ELR (cell line): ENCODE measurements at regions not wholly inside any gene's neighbourhood (a gene's known extent, or its start where the extent isn't known, plus 50 kb on each side); places are given as distances from the start of the nearest gene placed in this dataset.

Source experiments
- DNase-seq: peaks from one replicate; pipeline ENCODE4 v3.0.0-alpha.2; 2015; ENCODE audit warnings: low read depth

DNA sequence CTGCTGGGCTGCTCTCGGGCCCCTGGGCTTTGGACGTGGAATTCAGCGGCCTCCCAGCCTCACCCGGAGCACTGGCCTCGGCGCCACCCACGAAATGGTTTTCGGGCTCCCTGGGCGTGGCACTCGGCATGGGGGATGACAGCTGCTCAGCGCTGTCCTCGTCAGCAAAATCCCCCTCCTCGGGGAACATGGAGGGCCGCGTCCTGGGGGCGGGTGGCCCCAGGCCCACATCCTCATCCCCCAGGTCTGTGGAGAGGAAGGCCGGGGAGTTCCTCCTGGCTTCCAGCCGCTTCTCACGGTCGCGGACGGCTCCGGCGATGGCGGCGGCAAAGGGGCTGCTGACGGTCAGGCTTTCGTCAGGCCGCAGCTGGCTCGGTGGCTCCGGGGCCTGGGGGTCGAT lies 88.4 kb downstream of the CTTN start:
- no peak for DNase-seq

DNA sequence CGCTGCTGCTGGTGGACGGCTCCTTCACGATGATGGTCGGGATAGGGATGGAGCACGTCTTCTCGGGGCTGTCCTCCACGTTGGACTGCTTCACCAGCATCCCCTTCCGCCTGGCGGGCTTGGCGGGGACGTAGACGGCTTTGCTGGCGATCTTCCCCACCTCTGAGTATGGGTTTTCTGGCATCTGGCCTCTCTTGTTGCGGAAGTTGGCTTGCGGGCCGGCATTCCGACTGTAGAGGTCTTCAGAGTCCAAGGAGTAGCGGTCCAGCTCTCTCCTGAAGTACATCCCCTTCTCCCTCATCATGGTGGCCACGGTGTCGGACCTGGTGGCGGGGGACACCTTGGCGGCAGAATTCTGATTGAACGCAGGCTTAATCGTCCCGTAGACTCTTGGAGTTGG lies 88.8 kb downstream of the CTTN start:
- DNase-seq, result no peak

- no peak for DNase-seq
These were observed 89.4 kb downstream of the CTTN start for GRCh38 chr11:70487756-70488155.

DNA sequence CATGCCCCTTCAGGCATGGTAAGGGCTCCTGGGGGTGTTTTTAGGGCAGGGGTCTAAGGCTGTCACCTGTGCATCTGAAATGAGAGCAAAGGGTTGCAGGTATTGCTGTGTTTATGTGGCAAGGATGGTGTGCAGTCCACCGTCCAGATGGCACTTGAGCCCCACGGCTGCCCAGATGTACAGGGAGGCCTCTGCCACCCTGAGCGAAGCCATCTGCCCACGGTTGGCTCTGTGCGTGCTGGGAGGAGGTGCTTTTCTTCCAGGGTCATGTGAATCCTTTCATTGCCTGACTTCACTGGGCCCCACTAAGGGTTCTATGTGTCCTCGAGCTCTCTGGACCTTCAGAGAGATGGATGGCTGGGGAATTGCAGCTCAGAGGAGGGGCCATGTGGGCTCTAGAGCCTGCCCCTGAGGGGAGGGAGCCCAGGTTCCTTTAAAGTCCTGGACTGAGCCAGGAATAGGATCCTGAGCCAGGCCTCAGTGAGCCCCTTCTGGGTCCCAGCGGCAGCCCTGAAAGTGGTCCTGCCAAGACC lies 89.9 kb downstream of the CTTN start:
- no peak for DNase-seq

- no peak for DNase-seq
These were observed 90.9 kb downstream of the CTTN start for GRCh38 chr11:70489276-70489675.

GRCh38 chr11:70490208-70490607 lies 91.9 kb downstream of the CTTN start:
- no peak for DNase-seq

- no peak for DNase-seq
These were observed 92.6 kb downstream of the CTTN start for GRCh38 chr11:70490723-70491558.

- no peak for DNase-seq
These were observed 93.6 kb downstream of the CTTN start for GRCh38 chr11:70491696-70492472.

DNA sequence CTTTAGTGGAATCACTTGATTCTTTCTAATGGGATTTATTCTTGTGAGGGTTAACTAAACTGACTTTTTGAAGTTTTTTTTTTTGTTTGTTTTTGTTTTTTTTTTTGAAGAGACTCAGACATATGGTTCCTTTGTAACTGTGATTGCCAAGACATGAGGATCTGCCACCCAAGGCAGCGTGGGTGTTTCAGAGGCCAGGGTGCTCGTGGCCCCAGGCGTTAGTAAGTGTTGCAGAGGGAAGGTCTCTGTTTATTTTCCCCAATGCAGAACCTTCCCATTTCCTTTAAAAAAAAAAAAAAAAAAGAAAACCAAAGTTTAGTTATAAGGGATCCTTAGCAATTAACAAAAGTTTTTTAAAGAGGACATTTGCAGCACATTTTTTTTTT lies 94.8 kb downstream of the CTTN start:
- no peak for DNase-seq

DNA sequence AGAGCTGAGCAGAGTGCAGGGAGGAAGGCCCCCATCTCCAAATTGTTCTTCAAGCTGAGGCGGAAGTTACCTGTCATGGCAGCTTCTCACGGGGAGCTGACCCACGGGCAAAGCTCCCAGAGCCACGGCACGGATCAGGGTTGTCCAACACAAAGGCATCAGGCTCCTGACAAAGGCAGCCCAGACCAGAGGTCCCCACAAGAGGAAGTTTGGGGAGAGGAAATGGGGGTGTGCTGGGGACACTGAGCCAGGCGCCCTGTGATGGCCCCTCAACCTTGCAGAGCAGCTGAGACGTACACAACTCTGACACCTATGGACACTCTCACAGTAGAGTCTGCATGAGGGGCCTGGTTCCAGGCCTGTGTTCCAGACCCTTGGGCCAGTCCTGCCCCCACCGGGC lies 95.6 kb downstream of the CTTN start:
- no peak for DNase-seq

GRCh38 chr11:70494559-70495350 lies 96.4 kb downstream of the CTTN start:
- DNase-seq, result no peak

GRCh38 chr11:70495351-70496310 lies 97.3 kb downstream of the CTTN start:
- no peak for DNase-seq

DNA sequence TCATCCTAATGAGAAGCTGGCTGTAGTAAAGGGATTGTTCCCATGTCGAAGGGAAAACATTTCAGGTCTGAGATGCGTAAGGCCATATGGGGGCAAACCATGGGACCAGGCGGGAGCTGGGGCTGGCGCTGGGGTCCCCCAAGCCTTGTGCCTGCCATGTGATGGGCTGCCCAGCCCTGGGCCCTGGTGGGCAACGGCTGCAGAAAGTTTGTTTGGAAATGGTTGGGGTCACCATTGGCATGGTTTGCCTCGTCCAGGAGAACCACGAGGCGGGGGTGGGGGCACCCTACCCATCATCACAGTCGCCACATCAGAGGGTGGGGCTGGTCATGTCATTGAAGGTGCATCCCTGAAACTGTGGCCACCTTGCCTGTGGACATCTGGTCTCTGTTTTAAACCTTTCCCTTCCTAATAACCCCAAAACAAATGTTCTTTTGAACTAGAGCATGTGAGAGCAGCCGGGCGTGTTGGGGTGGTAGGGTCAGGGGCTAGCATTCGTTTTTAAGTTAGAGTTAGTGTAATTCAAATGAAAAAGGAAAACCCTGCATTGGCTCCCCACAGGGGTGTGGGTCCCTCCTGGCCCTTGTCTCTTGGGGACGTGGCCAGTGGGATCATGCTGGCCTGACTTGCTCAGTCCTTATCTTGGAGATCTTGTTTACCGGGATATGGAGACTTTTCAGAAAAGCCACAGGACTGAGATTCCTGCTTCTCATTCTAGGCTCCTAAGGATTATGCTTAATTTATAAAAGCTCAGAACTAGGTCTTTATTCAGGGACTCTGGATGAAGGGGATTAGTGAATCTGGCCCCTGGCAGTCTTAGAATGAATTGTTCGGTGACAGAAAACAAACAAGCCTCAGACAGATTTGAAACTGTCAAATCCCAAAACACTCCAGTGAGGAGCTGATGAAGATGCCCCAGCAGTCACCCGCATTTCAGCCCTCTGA lies 98.5 kb downstream of the CTTN start:
- DNase-seq, result no peak

DNA sequence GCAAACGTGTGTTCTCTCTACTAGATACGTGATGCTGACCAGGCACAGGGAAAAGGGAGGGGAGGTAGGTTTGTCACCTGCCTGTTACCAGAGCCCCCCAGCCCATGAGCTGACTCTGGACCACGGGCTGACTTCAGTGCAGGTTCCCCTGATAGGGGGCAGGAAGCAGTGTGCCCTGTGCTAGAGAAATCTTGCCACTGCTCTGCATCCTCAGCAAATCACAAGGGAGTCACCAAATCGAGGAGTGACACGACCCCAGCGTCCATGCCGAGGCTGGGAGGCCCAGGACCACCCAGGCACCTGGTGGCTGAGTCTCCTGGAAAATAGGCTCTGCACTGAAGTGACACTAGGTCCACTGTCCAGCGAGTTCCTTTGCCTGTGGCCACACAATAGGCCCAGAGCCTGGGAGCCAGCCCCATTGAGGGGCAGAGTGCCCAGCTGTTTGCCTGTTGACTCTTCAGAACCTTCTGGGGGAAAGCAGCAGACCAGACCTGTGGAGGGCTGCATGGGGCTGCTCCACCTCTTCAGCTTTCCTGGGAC lies 99.3 kb downstream of the CTTN start:
- no peak for DNase-seq

- no peak for DNase-seq
These were observed 99.8 kb downstream of the CTTN start for GRCh38 chr11:70498171-70498571.

DNA sequence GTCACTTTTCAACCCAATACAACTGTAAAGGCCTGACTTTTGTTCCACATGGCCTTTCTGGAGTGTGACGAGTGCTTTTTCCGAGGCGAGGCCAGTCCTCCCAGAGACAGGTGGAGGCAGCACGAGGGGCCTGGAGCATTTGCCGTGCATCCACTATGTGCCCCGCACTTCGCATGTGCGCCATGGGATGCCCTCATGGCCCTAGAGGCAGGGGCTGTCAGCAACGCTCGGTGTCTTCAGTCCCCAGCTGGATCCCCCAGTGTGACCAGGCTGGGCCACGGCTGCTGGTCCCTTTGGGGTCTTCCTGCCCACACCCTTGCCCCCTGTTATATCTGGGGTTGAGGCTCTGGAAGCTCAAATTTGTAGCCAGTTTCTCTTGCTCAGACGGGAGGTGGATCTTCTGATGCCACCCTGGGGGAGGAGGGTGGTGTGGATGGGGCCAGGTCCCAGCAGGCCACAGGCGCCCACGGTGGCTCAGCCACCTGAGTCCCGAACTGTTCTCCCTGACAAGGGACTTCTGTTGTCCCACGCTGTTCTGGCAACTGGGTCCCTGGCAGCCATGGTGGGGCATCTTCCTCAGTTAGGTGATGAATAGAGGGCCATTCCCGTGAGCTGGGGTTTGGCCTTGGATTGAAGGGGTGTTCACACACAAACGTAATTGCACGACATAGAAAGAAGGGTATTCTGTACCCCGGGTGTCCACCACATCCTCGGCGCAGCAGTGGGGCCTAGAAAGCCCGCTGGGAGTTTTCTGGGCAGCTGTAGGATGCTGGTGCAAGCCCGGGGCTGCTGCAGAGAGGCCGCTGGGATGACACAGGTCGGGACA lies 100.9 kb downstream of the CTTN start:
- DNase-seq, result no peak

DNA sequence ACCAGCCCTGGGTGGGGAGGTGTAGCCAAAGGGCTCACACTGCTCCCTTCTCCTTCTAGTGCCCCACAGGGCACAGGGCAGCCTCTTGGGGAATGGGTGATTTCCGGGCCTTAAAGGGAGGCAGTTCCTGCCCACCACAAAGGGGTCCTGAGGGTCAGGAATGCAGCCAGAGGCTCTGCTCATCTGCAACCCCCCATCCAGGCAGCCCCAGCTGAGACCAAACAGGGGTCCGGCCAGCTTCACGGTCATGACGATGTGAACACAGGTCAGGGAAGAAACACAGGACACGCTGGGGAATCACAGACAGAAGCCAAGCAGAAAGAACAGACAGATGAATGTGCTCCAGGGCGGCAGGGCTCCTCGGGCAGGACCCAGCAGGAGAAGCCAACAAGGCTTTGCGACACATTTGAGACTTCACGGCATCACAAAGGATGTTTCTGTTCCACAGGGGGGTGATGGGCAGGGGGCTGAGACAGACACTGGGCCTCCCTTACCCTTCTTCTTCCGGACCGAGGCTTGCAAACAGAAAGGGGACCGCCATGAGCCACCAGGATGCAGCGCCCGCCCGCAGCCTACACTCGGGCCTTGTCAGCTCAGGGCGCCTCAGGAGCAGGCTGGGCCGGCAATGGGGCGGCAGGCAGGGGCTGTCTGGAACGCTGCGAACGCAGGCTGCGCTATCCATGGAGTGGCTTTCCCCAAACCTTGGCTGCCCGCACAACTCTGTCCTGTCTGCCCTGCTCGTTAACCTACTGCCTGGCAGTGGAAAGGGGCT lies 101.9 kb downstream of the CTTN start:
- DNase-seq, result no peak
